ENCODE measurements at regions not wholly inside any gene's neighbourhood (a gene's known extent, or its start where the extent isn't known, plus 50 kb on each side); places are given as distances from the start of the nearest gene placed in this dataset.
"Not testable (repeated sequence)": the region's sequence is repeated elsewhere in the genome, so short reads cannot be mapped to it uniquely, and the experiment has no call there.

DNA sequence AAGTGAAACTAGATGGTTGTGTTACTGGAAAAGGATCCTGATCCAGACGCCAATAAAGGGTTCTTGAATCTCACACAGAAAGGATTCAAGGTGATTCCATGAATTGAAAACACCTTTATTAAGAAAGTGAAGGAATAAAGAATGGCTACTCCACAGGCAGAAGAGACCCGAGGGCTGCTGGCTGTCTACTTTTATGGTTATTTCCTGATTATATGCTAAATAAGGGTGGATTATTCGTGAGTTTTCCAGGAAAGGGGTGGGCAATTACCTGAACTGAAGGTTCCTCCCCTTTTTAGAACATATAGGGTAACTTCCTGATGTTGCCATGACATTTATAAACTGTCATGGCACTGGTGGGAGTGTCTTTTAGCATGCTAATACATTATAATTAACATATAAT lies 50.9 kb upstream of the WARS2 start:
- no peaks in the 10 kb centered on the region for H3K4me1 ChIP-seq
- no peaks in the 10 kb centered on the region for H3K27me3 ChIP-seq
- DNase-seq, result no peak
- H3K27ac ChIP-seq, result no peak overlapping the region
- H3K36me3 ChIP-seq, result no peaks in the 10 kb centered on the region
- no peak overlapping the region for H3K4me3 ChIP-seq
- H3K9me3 ChIP-seq (replicated peaks), result peaks cover 3% of the 10 kb centered on the region; the same call in 1 of the 2 replicates

- DNase-seq, result peak; percentile 48 to 76
- Histone ChIP-seq H3K36me3 (no peaks in the 10 kb centered on the region), H3K4me3 (no peak overlapping the region), H3K27ac (peak overlapping the region; percentile 85), H3K4me1 (peaks cover 18% of the 10 kb centered on the region), H3K27me3 (no peaks in the 10 kb centered on the region), H3K9me3 (replicated peaks) (no peaks in the 10 kb centered on the region; the same call in 1 of the 2 replicates)
These were observed 63.9 kb upstream of the WARS2 start for GRCh38 chr1:119204197-119204960.

- Histone ChIP-seq H3K27ac (peak overlapping the region; percentile 85), H3K4me1 (peaks cover 24% of the 10 kb centered on the region), H3K36me3 (no peaks in the 10 kb centered on the region), H3K27me3 (no peaks in the 10 kb centered on the region), H3K9me3 (replicated peaks) (no peaks in the 10 kb centered on the region; the same call in 1 of the 2 replicates), H3K4me3 (no peak overlapping the region)
- peak in 1 of 2 experiments; percentile 13 for DNase-seq
These were observed 64.5 kb upstream of the WARS2 start for GRCh38 chr1:119204961-119205357.

DNA sequence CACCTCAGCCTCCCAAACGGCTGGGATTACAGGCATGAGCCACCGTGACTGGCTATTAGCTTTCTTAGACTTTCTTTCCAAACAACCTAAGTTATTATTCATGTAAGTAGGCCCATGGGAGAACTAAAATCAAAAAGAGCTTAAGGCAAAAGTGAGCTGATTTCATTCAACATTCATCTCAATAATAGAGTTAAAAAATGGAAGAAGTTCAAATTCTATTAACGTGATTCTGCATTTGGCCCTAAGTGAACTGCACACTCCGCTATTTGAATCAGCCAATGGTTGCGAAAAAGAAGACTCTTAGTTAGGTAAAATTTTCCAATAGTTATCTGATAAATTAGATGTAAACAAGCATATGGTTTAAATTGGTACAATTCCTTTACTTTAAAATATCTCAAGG lies 68.6 kb upstream of the WARS2 start:
- Histone ChIP-seq H3K27ac (no peak overlapping the region), H3K4me1 (peaks cover 23% of the 10 kb centered on the region), H3K9me3 (replicated peaks) (peaks cover 4% of the 10 kb centered on the region; the same call in 1 of the 2 replicates), H3K27me3 (no peaks in the 10 kb centered on the region), H3K4me3 (no peak overlapping the region), H3K36me3 (no peaks in the 10 kb centered on the region)
- DNase-seq, result no peak

DNA sequence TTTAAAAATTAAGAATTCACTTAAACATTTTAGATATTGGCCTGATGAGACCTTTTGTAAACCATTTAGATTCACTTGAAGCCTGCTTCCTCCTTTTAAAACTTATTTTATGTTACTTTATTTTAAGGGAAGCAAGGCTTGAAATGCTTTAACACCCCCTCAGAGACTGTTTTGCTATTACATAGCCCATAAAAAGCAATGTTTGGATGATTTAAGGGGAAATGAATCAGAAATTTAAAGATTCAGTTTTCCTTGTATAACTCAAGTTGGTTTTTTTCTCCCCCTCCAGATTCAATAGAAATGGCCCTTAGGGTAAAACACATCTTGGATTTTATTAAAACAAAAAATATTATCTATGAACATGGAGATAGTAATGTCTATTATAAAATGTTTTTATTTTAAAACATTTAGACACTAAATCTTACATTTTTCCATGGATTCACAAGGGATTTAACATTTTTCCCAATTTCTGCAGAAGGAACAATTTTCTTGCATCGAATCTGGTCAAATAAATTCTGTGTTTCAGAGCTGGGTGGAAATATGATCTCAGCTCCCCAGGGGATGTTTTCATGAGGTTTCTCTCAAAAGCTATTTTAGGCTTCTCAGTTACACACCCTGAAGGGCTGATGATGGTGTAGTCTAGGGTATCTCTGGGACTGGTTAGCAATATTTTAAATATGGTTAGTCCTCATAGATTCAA lies 69.3 kb upstream of the WARS2 start:
- DNase-seq, result peak; percentile 39 to 68
- Histone ChIP-seq H3K27ac (no peak overlapping the region), H3K36me3 (no peaks in the 10 kb centered on the region), H3K4me1 (peaks cover 16% of the 10 kb centered on the region), H3K27me3 (no peaks in the 10 kb centered on the region), H3K9me3 (replicated peaks) (peaks cover 4% of the 10 kb centered on the region; the same call in 1 of the 2 replicates), H3K4me3 (no peak overlapping the region)

DNA sequence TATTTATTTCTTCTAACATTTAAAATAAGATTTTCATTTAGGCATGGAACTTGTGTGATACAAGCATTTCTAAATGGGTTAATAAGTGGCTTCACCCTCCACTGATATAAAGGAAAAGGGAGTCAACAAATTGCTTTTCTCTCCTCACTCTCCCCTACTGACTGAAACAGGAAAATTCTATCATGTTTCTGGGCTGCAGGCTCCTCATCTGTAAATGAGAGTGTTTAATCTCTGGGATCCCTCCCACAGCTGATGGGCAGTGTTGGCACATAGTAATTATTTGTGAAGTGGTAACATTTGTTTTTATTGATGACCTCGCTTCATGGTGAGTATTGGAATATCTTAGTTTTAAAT lies 69.8 kb upstream of the WARS2 start:
- H3K4me3 ChIP-seq, result no peak overlapping the region
- no peak for DNase-seq
- peaks cover 4% of the 10 kb centered on the region; the same call in 1 of the 2 replicates for H3K9me3 ChIP-seq (replicated peaks)
- no peak overlapping the region for H3K27ac ChIP-seq
- no peaks in the 10 kb centered on the region for H3K36me3 ChIP-seq
- no peaks in the 10 kb centered on the region for H3K27me3 ChIP-seq
- peaks cover 13% of the 10 kb centered on the region for H3K4me1 ChIP-seq

DNA sequence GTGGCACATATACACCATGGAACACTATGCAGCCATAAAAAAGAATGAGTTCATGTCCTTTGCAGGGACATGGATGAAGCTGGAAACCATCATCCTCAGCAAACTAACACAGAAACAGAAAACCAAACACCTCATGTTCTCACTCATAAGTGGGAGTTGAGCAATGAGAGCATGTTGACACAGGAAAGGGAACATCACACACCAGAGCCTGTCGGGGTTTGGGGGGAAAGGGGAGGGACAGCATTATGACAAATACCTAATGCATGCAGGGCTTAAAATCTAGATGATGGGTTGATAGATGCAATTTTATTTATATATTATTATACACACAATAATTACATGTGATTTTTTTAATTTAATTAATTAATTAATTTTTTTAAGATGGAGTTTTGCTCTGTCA lies 72.8 kb upstream of the WARS2 start:
- peaks cover 13% of the 10 kb centered on the region for H3K4me1 ChIP-seq
- DNase-seq; H3K27me3 ChIP-seq; H3K27ac ChIP-seq; H3K9me3 ChIP-seq (replicated peaks); H3K4me3 ChIP-seq; H3K36me3 ChIP-seq: not testable (repeated sequence)

GRCh38 chr1:119214961-119215360 lies 74.5 kb upstream of the WARS2 start:
- not testable (repeated sequence) for H3K36me3 ChIP-seq; H3K9me3 ChIP-seq (replicated peaks); H3K4me1 ChIP-seq; DNase-seq; H3K4me3 ChIP-seq; H3K27me3 ChIP-seq; H3K27ac ChIP-seq

DNA sequence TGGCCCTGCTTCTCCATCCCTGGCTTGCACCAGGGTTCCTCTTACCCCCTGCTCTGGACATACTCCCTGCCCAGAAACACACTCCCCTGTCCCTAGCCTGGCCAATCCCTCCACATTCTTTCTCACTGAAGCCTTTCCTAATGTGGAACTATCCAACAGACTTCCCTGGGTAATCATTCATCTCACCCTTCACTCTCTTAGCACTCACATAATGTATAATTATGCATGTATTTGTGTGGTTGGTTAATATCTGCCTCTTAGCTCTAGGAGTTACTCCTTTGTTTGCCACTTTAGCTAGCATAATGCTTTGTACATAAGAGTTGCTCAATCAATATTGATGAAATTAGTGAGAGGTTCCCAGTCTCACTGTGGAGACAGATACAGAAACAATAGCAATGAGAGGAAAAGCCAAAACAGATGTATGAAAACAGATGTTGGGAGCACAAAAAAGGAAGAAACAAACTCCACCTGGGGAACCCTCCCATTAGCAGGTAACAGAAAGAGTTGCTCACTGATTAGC lies 76.9 kb upstream of the WARS2 start:
- peaks cover 2% of the 10 kb centered on the region; the same call in 1 of the 2 replicates for H3K9me3 ChIP-seq (replicated peaks)
- no peaks in the 10 kb centered on the region for H3K36me3 ChIP-seq
- no peaks in the 10 kb centered on the region for H3K27me3 ChIP-seq
- H3K4me1 ChIP-seq, result no peaks in the 10 kb centered on the region
- no peak for DNase-seq
- H3K4me3 ChIP-seq, result no peak overlapping the region
- H3K27ac ChIP-seq, result no peak overlapping the region

DNA sequence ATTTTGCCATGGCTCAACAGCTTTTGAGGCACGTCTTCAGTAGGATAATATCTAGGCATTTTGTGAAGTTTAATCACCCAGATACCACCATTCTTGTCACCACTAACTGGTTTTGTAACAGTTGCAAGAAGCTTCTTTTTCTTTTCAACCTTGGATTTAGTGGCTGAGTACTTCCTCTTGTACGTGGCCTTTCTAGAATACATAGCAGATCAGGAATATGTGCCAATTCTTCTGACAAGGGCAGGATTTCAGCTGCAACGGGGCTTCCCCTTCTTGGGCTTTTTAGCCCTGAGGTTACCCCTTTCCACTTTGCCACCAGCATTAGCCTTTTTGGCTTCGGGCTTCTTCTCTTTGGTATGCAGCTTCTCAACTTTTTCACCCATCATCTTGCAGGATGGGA lies 79.3 kb upstream of the WARS2 start:
- Histone ChIP-seq H3K9me3 (replicated peaks) (no peaks in the 10 kb centered on the region), H3K27ac (no peak overlapping the region), H3K4me1 (no peaks in the 10 kb centered on the region), H3K36me3 (no peaks in the 10 kb centered on the region), H3K4me3 (no peak overlapping the region), H3K27me3 (no peaks in the 10 kb centered on the region)
- no peak for DNase-seq

DNA sequence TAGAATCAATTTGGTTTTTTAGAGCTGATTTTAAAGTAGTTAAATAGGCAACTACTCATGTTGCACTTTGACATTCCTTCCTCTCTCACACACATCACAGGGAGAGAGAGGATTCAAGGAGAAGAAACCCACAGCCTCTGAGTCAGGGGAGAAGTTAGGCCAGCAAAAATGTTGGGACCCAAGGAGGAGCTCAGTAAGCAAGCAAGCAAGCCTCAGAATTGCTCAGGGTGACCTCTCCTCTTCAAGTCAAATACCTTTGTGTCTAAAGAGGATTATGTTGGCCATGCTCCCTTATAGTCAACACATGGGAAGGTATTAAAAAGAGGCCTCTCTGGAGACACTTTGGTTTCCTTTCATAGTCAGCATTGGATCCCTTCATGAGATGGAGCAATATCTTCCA lies 80.5 kb upstream of the WARS2 start:
- Histone ChIP-seq H3K4me1 (no peaks in the 10 kb centered on the region), H3K4me3 (no peak overlapping the region), H3K36me3 (no peaks in the 10 kb centered on the region), H3K27ac (no peak overlapping the region), H3K9me3 (replicated peaks) (no peaks in the 10 kb centered on the region), H3K27me3 (no peaks in the 10 kb centered on the region)
- DNase-seq, result no peak

GRCh38 chr1:119222271-119222670 lies 81.8 kb upstream of the WARS2 start:
- Histone ChIP-seq H3K36me3 (no peaks in the 10 kb centered on the region), H3K4me3 (no peak overlapping the region), H3K9me3 (replicated peaks) (no peaks in the 10 kb centered on the region), H3K27me3 (no peaks in the 10 kb centered on the region), H3K4me1 (no peaks in the 10 kb centered on the region), H3K27ac (no peak overlapping the region)
- DNase-seq, result no peak

GRCh38 chr1:119225265-119225664 lies 84.8 kb upstream of the WARS2 start:
- no peak for DNase-seq
- Histone ChIP-seq H3K4me1 (no peaks in the 10 kb centered on the region), H3K9me3 (replicated peaks) (no peaks in the 10 kb centered on the region), H3K27me3 (no peaks in the 10 kb centered on the region), H3K36me3 (no peaks in the 10 kb centered on the region), H3K4me3 (no peak overlapping the region), H3K27ac (no peak overlapping the region)

GRCh38 chr1:119225831-119226230 lies 85.4 kb upstream of the WARS2 start:
- H3K4me3 ChIP-seq, result no peak overlapping the region
- no peaks in the 10 kb centered on the region for H3K9me3 ChIP-seq (replicated peaks)
- H3K27me3 ChIP-seq, result no peaks in the 10 kb centered on the region
- no peak for DNase-seq
- H3K36me3 ChIP-seq, result no peaks in the 10 kb centered on the region
- no peak overlapping the region for H3K27ac ChIP-seq
- H3K4me1 ChIP-seq, result no peaks in the 10 kb centered on the region

DNA sequence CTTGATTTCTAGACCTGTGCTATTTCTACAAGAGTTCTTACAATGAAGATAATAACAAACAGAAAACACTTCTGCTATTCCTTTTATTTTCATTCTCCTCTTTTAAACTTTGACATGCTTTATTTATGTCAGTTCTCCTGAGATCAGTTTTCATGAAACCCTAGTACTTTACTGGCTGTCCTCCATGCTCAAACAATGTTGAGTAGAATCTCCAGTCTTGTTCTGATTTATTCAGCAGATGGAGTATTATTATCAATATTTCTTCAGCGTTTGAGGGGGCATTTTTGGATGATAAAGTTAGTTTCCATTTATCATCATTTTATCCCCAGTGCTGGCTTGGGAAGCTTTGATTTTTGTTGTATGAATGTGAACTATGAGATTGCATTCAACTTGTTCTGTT lies 85.9 kb upstream of the WARS2 start:
- Histone ChIP-seq H3K4me3 (no peak overlapping the region), H3K27ac (no peak overlapping the region), H3K4me1 (no peaks in the 10 kb centered on the region), H3K27me3 (no peaks in the 10 kb centered on the region), H3K9me3 (replicated peaks) (no peaks in the 10 kb centered on the region), H3K36me3 (no peaks in the 10 kb centered on the region)
- DNase-seq, result no peak

Data from SJCRH30 (cell line).